Trophoblast cell (in vitro differentiated cells and primary cell): ENCODE measurements at regions not wholly inside any gene's neighbourhood (a gene's known extent, or its start where the extent isn't known, plus 50 kb on each side); places are given as distances from the start of the nearest gene placed in this dataset.

Experiments used
- DNase-seq, 2 donors: peaks; one replicate each; pipeline ENCODE4 v3.0.0-alpha.2; 2016
- H2AFZ ChIP-seq: 2 replicates; pipeline ENCODE4 v1.6.1; 2013; ENCODE audit warnings: low read length, moderate library complexity, mild to moderate bottlenecking; ENCODE audit not compliant: insufficient read depth, poor library complexity
- H2AK5ac ChIP-seq: 2 replicates; pipeline ENCODE4 v1.6.1; 2013; ENCODE audit warnings: mild to moderate bottlenecking, low read length
- H2BK120ac ChIP-seq: 2 replicates; pipeline ENCODE4 v1.6.1; 2013; ENCODE audit warnings: low read length, mild to moderate bottlenecking, moderate library complexity; ENCODE audit not compliant: insufficient read depth, poor library complexity
- H2BK12ac ChIP-seq: 2 replicates; pipeline ENCODE4 v1.6.1; 2013; ENCODE audit warnings: mild to moderate bottlenecking, low read length, moderate library complexity
- H2BK5ac ChIP-seq: 2 replicates; pipeline ENCODE4 v1.6.1; 2013; ENCODE audit warnings: low read length, low read depth, moderate library complexity, mild to moderate bottlenecking; ENCODE audit not compliant: poor library complexity
- H3K14ac ChIP-seq: 2 replicates; pipeline ENCODE4 v1.6.1; 2013; ENCODE audit warnings: mild to moderate bottlenecking, low read length
- H3K18ac ChIP-seq: 2 replicates; pipeline ENCODE4 v1.6.1; 2013; ENCODE audit warnings: mild to moderate bottlenecking, low read length
- H3K23ac ChIP-seq: 2 replicates; pipeline ENCODE4 v1.6.1; 2013; ENCODE audit warnings: low read length
- H3K27ac ChIP-seq: 2 replicates; pipeline ENCODE4 v1.5.1; 2013; ENCODE audit warnings: low read depth, mild to moderate bottlenecking, inconsistent platforms, low read length, moderate library complexity
- H3K27me3 ChIP-seq: 2 replicates; pipeline ENCODE4 v1.6.1; 2013; ENCODE audit warnings: inconsistent platforms, mild to moderate bottlenecking, low read length, moderate library complexity; ENCODE audit not compliant: insufficient read depth
- H3K36me3 ChIP-seq, 2 experiments: 1 replicate in 1 of 2; 2 replicates in 1 of 2; pipeline ENCODE4 v1.6.1; 2013; ENCODE audit warnings: low read length in 2 of 2, mild to moderate bottlenecking in 2 of 2, moderate library complexity in 1 of 2; ENCODE audit not compliant: insufficient read depth in 2 of 2, control insufficient read depth in 1 of 2
- H3K4ac ChIP-seq: 2 replicates; pipeline ENCODE4 v1.6.1; 2013; ENCODE audit warnings: low read depth, mild to moderate bottlenecking, low read length, moderate library complexity
- H3K4me1 ChIP-seq, 2 experiments: 1 replicate in 1 of 2; 2 replicates in 1 of 2; pipeline ENCODE4 v1.6.1; 2013; ENCODE audit warnings: low read length in 2 of 2, mild to moderate bottlenecking in 2 of 2, moderate library complexity in 1 of 2; ENCODE audit not compliant: insufficient read depth in 2 of 2, control insufficient read depth in 1 of 2
- H3K4me2 ChIP-seq: 2 replicates; pipeline ENCODE4 v1.6.1; 2013; ENCODE audit warnings: inconsistent platforms, mild to moderate bottlenecking, low read length, moderate library complexity
- H3K4me3 ChIP-seq: 2 replicates; pipeline ENCODE4 v1.5.1; 2013; ENCODE audit warnings: mild to moderate bottlenecking, low read depth, low read length, inconsistent platforms
- H3K79me1 ChIP-seq: one replicate; pipeline ENCODE4 v1.6.1; 2013; ENCODE audit warnings: low read length
- H3K79me2 ChIP-seq: 2 replicates; pipeline ENCODE4 v1.6.1; 2013; ENCODE audit warnings: low read length, mild to moderate bottlenecking; ENCODE audit not compliant: control insufficient read depth, insufficient read depth, poor library complexity
- H3K9ac ChIP-seq: 2 replicates; pipeline ENCODE4 v1.6.1; 2013; ENCODE audit warnings: mild to moderate bottlenecking, low read length
- H3K9me3 ChIP-seq: 2 replicates; pipeline ENCODE4 v1.6.1; 2013; ENCODE audit warnings: low read depth, mild to moderate bottlenecking, control low read depth, inconsistent platforms, low read length; ENCODE audit not compliant: insufficient read depth
- H4K12ac ChIP-seq: 2 replicates; pipeline ENCODE4 v1.6.1; 2013; ENCODE audit warnings: low read depth, mild to moderate bottlenecking, low read length, moderate library complexity
- H4K8ac ChIP-seq: 2 replicates; pipeline ENCODE4 v1.6.1; 2013; ENCODE audit warnings: low read depth, mild to moderate bottlenecking, low read length, moderate library complexity
- H4K91ac ChIP-seq: one replicate; pipeline ENCODE4 v1.6.1; 2013; ENCODE audit warnings: low read depth, mild to moderate bottlenecking, low read length, moderate library complexity
- WGBS: extraction: QIAGEN DNeasy Blood & Tissue Kit; methylation state at CpG from one replicate; pipeline ENCODE4 v1.1.7; 2013; ENCODE audit warnings: missing lambda C conversion rate; ENCODE audit not compliant: insufficient read length, insufficient coverage; ENCODE audit errors: extremely low coverage; 5-methylcytosine and 5-hydroxymethylcytosine counted together

- DNase-seq: peak; percentile 48 to 63
- no peak overlapping the region for H4K8ac ChIP-seq
- H2AK5ac ChIP-seq: no peak overlapping the region
- no peak overlapping the region for H3K4me3 ChIP-seq
- no peak overlapping the region for H3K23ac ChIP-seq
- H3K14ac ChIP-seq: no peak overlapping the region
- H3K9ac ChIP-seq: no peak overlapping the region
- no peaks in the 10 kb centered on the region for H3K79me1 ChIP-seq
- H3K4me1 ChIP-seq: no peaks in the 10 kb centered on the region
- H2BK120ac ChIP-seq: no peak overlapping the region
- no peaks in the 10 kb centered on the region for H3K27me3 ChIP-seq
- H3K4ac ChIP-seq: no peak overlapping the region
- H3K79me2 ChIP-seq: no peaks in the 10 kb centered on the region
- peaks cover 2% of the 10 kb centered on the region for H3K9me3 ChIP-seq
- H3K36me3 ChIP-seq: no peaks in the 10 kb centered on the region
- H4K12ac ChIP-seq: no peak overlapping the region
- H4K91ac ChIP-seq: no peak overlapping the region
- H2AFZ ChIP-seq: no peak overlapping the region
- no CpG with 5 or more reads among the region's 2 CpGs for WGBS
- H3K18ac ChIP-seq: no peak overlapping the region
- H2BK5ac ChIP-seq: no peak overlapping the region
- no peak overlapping the region for H3K4me2 ChIP-seq
- H3K27ac ChIP-seq: no peak overlapping the region
- H2BK12ac ChIP-seq: no peak overlapping the region
These were observed 333.6 kb upstream of the FAM241A start for GRCh38 chr4:111811661-111812060.

- Histone ChIP-seq H3K79me2 (no peaks in the 10 kb centered on the region), H3K23ac (no peak overlapping the region), H3K9ac (no peak overlapping the region), H3K36me3 (no peaks in the 10 kb centered on the region), H3K79me1 (no peaks in the 10 kb centered on the region), H3K4ac (no peak overlapping the region), H4K91ac (no peak overlapping the region), H3K4me3 (no peak overlapping the region), H2BK5ac (no peak overlapping the region), H2BK120ac (no peak overlapping the region), H3K9me3 (peaks cover 2% of the 10 kb centered on the region), H2AFZ (no peak overlapping the region), H3K4me1 (no peaks in the 10 kb centered on the region), H4K8ac (no peak overlapping the region), H3K27ac (no peak overlapping the region), H3K4me2 (no peak overlapping the region), H2BK12ac (no peak overlapping the region), H3K27me3 (no peaks in the 10 kb centered on the region), H2AK5ac (no peak overlapping the region), H3K14ac (no peak overlapping the region), H4K12ac (no peak overlapping the region), H3K18ac (no peak overlapping the region)
- WGBS: no CpG with 5 or more reads among the region's 3 CpGs
- peak in 1 of 2 donors; percentile 10 for DNase-seq
These were observed 333.1 kb upstream of the FAM241A start for GRCh38 chr4:111812114-111812513.

- Histone ChIP-seq H3K18ac (no peak overlapping the region), H4K91ac (no peak overlapping the region), H3K79me1 (no peaks in the 10 kb centered on the region), H3K4me1 (no peaks in the 10 kb centered on the region), H3K4ac (no peak overlapping the region), H4K12ac (no peak overlapping the region), H2AFZ (no peak overlapping the region), H3K4me2 (no peak overlapping the region), H3K9ac (no peak overlapping the region), H3K79me2 (no peaks in the 10 kb centered on the region), H3K27ac (no peak overlapping the region), H2BK12ac (no peak overlapping the region), H3K27me3 (no peaks in the 10 kb centered on the region), H2AK5ac (no peak overlapping the region), H3K23ac (no peak overlapping the region), H3K14ac (no peak overlapping the region), H3K4me3 (no peak overlapping the region), H2BK120ac (no peak overlapping the region), H2BK5ac (no peak overlapping the region), H3K9me3 (peaks cover 2% of the 10 kb centered on the region), H3K36me3 (no peaks in the 10 kb centered on the region), H4K8ac (no peak overlapping the region)
- WGBS: no CpG with 5 or more reads among the region's 1 CpG
- DNase-seq: no peak
These were observed 332.5 kb upstream of the FAM241A start for GRCh38 chr4:111812760-111813159.

GRCh38 chr4:111813555-111814140 lies 331.6 kb upstream of the FAM241A start:
- Histone ChIP-seq H3K9me3 (peaks cover 2% of the 10 kb centered on the region), H3K36me3 (no peaks in the 10 kb centered on the region), H3K4ac (no peak overlapping the region), H2AFZ (no peak overlapping the region), H3K23ac (no peak overlapping the region), H4K8ac (no peak overlapping the region), H3K18ac (no peak overlapping the region), H3K27ac (no peak overlapping the region), H2BK5ac (no peak overlapping the region), H3K79me2 (no peaks in the 10 kb centered on the region), H3K4me2 (no peak overlapping the region), H2BK12ac (no peak overlapping the region), H3K79me1 (no peaks in the 10 kb centered on the region), H3K14ac (no peak overlapping the region), H3K27me3 (no peaks in the 10 kb centered on the region), H3K4me3 (no peak overlapping the region), H2AK5ac (no peak overlapping the region), H4K91ac (no peak overlapping the region), H2BK120ac (no peak overlapping the region), H3K9ac (no peak overlapping the region), H4K12ac (no peak overlapping the region), H3K4me1 (no peaks in the 10 kb centered on the region)
- WGBS: no CpG with 5 or more reads among the region's 3 CpGs
- no peak for DNase-seq
